HFFc6 (cell line): ENCODE measurements at regions not wholly inside any gene's neighbourhood (a gene's known extent, or its start where the extent isn't known, plus 50 kb on each side); places are given as distances from the start of the nearest gene placed in this dataset.

ENCODE experiments used
- DNase-seq: peaks from one replicate; pipeline ENCODE4 v3.0.0-alpha.2; 2018
- H3K27ac Mint-ChIP-seq: 2 replicates; pipeline ENCODE4 v1.8.0; 2020; ENCODE audit warnings: mild to moderate bottlenecking, mixed read lengths
- H3K27me3 Mint-ChIP-seq: 2 replicates; pipeline ENCODE4 v1.8.0; 2021; ENCODE audit warnings: mild to moderate bottlenecking, moderate library complexity, mixed read lengths; ENCODE audit not compliant: insufficient read depth
- H3K36me3 Mint-ChIP-seq: 2 replicates; pipeline ENCODE4 v1.8.0; 2021; ENCODE audit warnings: low read depth, mixed read lengths
- H3K4me1 Mint-ChIP-seq: 2 replicates; pipeline ENCODE4 v1.8.0; 2020; ENCODE audit warnings: low read depth, mixed read lengths
- H3K4me3 Mint-ChIP-seq: 2 replicates; pipeline ENCODE4 v1.8.0; 2020; ENCODE audit warnings: mild to moderate bottlenecking, moderate library complexity, mixed read lengths
- H3K9me3 Mint-ChIP-seq: 2 replicates; pipeline ENCODE4 v1.8.0; 2020; ENCODE audit warnings: mild to moderate bottlenecking, mixed read lengths
- CTCF ChIP-seq: fragments of 200-600 bp; sonication (generic); IDR thresholded peaks from 2 replicates; pipeline ENCODE4 v1.5.0; 2021; ENCODE audit warnings: antibody characterized with exemption, mild to moderate bottlenecking

- Mint-ChIP-seq H3K27me3 (no peaks in the 10 kb centered on the region), H3K27ac (no peak overlapping the region), H3K9me3 (no peaks in the 10 kb centered on the region), H3K36me3 (no peaks in the 10 kb centered on the region), H3K4me1 (no peaks in the 10 kb centered on the region), H3K4me3 (no peak overlapping the region)
- DNase-seq: no peak
- TF ChIP-seq CTCF: no peak
These were observed 83.5 kb downstream of the VCY1B start for GRCh38 chrY:14139521-14139920.

DNA sequence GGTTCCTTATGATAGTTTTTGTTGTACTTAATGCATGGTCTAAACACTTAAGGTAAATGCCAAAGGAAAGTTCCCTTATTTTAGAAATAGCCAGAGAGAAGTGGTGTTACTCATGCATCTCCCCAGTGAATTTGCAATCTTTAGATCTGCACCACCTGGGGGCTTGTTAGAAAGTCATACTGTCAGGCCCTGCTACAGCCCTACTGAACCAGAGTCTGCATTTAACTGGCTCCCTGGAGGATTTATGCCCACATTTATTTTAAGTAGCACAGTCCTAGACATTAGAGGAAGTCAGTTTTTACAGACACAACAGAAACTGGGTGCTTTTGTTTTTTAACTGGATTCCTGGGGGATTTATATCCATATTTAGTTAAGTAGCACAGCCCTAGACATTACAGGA lies 89.6 kb downstream of the VCY1B start:
- Mint-ChIP-seq H3K4me3 (no peak overlapping the region), H3K27ac (no peak overlapping the region), H3K36me3 (no peaks in the 10 kb centered on the region), H3K27me3 (no peaks in the 10 kb centered on the region), H3K9me3 (no peaks in the 10 kb centered on the region; the same call in 1 of the 2 replicates), H3K4me1 (no peaks in the 10 kb centered on the region)
- DNase-seq: no peak
- TF ChIP-seq CTCF: no peak

DNA sequence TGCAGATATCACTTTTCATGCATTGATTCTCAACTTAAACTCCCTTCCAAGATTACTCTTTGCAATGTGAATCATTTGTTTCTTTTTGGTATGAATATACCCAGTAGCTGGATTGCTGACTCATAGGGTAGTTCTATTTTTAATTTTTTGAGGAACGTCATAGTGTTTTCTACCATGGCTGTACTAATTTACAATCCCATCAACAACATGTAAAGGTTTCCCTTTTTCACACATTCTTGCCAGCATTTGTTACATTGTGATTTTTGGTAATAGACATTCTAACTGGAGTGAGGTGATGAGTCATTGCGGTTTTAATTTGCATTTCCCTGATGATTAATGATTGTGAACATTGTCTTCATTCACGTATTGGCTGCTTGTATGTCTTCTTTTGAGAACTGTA lies 126.7 kb downstream of the VCY1B start:
- no peak for DNase-seq
- Mint-ChIP-seq H3K27me3 (no peaks in the 10 kb centered on the region), H3K4me1 (no peaks in the 10 kb centered on the region), H3K4me3 (no peak overlapping the region), H3K36me3 (no peaks in the 10 kb centered on the region), H3K27ac (no peak overlapping the region), H3K9me3 (no peaks in the 10 kb centered on the region; the same call in 1 of the 2 replicates)
- TF ChIP-seq CTCF: no peak

GRCh38 chrY:14222014-14222413 lies 166.0 kb downstream of the VCY1B start:
- no peak overlapping the region for H3K4me3 Mint-ChIP-seq
- H3K27ac Mint-ChIP-seq: no peak overlapping the region
- no peak for TF ChIP-seq CTCF
- no peaks in the 10 kb centered on the region for H3K36me3 Mint-ChIP-seq
- no peaks in the 10 kb centered on the region for H3K9me3 Mint-ChIP-seq
- no peaks in the 10 kb centered on the region for H3K4me1 Mint-ChIP-seq
- no peaks in the 10 kb centered on the region for H3K27me3 Mint-ChIP-seq
- DNase-seq: no peak

DNA sequence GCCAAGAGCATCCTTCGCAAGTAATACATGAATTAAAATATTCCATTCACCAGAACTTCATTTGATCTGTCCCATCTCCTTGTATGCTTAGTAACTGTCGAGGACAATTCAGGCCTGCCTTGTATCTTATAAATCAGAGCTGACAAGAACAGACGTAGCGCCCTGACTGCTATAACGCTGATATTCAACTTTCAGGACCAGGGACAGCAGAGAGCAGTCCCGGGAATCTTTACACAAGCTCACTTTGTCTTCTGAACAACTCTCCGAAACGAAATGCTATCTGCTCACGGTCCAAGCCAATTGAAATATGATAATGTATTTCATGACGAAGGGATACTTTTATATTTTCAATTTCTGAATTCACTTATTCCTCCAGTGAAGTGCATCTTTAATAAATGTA lies 175.7 kb downstream of the VCY1B start:
- TF ChIP-seq CTCF: no peak
- no peak overlapping the region for H3K4me3 Mint-ChIP-seq
- no peak for DNase-seq

GRCh38 chrY:14235070-14235469 lies 179.0 kb downstream of the VCY1B start:
- Mint-ChIP-seq H3K27me3 (no peaks in the 10 kb centered on the region; the same call in 1 of the 2 replicates), H3K4me1 (no peaks in the 10 kb centered on the region), H3K36me3 (no peaks in the 10 kb centered on the region), H3K9me3 (peaks cover 15% of the 10 kb centered on the region), H3K27ac (no peak overlapping the region), H3K4me3 (no peak overlapping the region)
- no peak for DNase-seq
- no peak for TF ChIP-seq CTCF

More for the DNA sequence above, 175.7 kb downstream of the VCY1B start:
- no peaks in the 10 kb centered on the region for H3K27me3 Mint-ChIP-seq
- no peaks in the 10 kb centered on the region for H3K36me3 Mint-ChIP-seq
- H3K9me3 Mint-ChIP-seq: peaks cover 16% of the 10 kb centered on the region
- H3K27ac Mint-ChIP-seq: no peak overlapping the region
- H3K4me1 Mint-ChIP-seq: no peaks in the 10 kb centered on the region
